Fibroblast of gingiva (primary cell): ENCODE measurements at regions not wholly inside any gene's neighbourhood (a gene's known extent, or its start where the extent isn't known, plus 50 kb on each side); places are given as distances from the start of the nearest gene placed in this dataset.
A peak's percentile ranks its signal among the peaks of the same experiment; 100 is the strongest.

Source experiments
- DNase-seq: peaks from one replicate; pipeline ENCODE4 v3.0.0-alpha.2; 2011; ENCODE audit warnings: low read depth

DNA sequence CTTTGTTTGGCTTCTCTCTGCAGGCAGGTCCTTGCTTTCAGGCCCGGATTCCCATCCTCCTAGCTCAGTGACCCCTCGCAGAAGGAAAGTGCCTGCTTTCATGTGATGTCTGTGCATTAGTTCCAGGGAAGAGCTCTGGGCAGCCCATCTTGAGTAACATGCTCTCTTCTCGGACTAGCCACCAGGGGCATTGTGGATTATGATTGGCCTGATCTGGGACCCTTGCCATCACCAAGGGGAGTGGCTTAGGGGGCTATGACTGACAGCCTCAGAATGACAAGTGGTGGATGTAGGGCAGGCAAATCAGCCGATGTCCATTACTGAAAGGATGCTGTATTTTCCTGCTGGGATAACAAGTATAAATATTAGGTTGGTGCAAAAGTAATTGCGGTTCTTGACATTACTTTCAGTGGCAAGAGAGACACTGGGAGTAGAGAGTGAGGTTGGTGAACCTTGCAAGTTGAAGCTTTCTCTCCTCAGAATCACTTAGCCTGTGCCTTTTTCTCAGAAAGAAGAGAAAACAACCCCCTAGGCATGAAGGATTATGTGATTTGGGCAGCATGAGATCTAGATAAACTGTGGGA lies 71.5 kb upstream of the MPHOSPH6 start:
- DNase-seq, result no peak

DNA sequence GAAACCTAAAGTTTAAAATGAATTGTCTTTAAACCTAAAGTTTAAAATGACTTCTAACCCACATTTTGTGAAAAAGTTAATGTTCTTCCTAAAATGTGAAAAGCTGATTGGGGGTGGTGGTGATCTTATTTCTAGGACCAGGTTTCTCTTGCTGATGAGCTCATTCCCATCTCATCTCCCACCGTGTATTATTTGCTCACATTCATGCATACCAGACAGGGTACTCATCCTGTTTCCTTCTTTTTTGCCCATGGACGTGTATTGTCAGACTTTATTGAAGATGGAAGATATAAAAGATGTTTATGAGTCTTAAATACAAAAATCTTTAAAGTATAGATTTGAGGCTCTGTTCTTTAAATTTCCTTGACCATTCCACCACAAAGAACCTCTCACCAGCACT lies 70.1 kb upstream of the MPHOSPH6 start:
- no peak for DNase-seq

DNA sequence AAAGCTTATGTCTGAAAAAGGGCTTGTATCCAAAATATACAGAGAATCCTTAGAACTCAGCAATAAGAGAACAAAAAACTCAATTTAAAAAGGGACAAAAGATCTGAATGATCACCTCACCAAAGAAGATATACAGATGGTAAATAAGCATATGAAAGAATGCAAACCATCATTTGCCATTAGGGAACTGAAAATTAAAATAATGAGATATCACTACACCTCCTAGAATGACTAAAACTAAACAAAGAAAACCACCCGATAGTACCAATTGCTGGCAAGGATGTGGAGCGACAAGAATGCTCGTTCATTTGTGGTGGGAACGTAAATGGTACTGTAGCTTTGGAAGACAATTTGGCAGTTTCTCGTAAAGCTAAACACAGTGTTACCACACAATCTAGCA lies 66.9 kb upstream of the MPHOSPH6 start:
- DNase-seq, result no peak

DNA sequence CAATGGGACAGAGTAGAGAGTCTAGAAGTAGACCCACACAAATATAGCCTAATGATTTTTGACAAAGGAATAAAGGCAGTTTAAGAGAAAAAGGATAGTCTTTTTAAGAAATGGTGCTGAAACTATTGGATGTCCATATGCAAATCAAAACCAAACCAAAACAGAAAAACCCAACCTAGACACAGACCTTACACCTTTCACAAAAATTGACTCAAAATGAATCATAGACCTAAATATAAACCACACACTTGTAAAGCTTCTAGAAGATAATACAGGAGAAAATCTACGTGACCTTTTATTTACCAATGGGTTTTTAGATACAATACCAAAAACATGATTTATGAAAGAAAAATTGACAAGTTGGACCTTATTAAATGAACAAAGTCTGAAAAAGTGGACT lies 66.4 kb upstream of the MPHOSPH6 start:
- no peak for DNase-seq

DNA sequence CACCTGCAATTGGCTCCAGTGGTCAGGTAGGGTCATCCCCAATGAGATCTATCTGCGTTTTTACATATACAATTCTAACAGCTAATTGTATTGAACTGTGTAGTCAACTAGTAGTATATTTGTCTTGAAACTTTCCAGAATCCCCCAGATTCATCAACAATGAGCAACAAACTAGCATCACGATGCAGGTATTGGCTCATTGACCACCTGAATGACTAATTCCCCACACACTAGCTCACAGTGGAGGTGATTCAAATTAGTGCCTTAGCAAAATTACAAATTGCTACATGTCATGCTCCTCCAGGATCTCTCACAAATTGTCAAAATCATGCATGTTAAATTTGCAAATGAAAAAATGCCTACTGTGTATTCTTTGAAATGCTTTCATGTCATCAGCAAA lies 62.8 kb upstream of the MPHOSPH6 start:
- DNase-seq, result no peak

DNA sequence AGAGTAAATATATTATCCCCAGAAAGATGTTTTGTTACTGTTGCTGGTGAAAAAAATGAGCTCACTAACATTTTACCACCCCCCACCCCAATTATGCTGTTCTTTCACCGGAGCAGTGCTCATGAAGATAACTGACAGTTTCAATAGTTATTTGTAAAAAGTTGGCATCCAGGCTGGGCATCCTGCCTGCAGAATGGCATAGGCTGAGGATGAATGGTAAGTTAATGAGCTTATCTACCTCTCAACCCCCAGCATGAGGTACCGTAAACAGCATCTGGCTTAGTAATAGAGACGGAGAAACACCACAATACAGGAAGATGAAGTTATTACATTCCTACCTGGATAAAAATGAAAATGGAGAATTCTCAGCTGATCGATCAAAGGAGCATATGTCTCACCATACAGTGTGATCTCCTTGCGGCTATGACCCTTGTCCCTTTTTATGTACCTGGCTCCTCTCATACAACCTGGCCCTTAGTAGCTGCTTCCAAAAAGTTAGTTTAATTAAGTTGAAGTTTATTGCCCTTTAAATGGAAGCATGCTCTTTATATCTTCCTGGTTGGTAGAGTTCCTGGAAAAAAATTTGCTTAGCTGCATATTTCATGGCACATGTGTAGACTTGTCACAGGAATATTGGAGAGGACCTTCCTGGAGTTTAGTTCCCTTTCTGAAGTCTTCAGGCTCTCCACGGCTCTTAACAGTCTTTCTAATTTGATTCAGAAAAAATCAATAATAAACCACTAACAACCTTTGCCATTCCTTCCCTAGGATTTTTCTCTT lies 61.2 kb upstream of the MPHOSPH6 start:
- no peak for DNase-seq

DNA sequence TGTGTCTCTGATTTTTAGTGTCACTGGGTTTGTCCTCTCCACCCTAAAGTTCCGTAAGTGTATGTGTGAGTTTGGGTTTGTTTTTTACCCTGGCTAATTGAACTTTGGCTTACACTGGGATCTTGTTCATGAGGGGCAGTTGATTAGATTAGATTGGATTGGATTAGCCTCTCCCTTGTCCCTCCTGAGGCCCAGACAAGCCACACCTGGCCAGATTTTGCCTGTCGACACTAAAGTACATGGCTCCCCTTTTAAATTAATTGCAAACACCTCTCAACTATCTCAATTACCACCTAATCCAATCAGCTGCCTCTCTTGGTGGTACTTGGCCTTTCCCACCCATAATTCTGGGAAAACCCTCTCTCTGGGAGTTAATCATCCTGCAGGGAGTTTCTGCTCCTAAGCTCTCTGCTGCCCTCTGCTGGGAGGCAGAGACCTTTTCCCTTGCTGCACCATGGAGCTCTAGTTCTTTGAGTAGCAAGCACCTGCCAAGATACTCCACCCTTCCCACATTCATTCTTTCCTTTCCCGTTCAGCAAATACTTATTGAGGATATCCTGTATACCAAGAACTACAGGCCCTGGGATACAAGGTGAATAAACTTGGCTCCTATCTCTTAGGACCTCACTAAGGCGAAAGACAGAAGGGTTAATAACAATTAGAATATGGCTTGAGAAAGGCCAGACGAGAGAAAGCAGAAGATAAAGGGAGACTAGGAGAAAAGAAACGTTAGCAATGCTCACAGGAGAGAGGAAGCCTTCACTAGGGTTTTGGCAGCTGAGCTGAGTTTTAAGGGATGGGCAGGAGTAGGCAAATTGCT lies 60.0 kb upstream of the MPHOSPH6 start:
- DNase-seq, result peak; percentile 56

DNA sequence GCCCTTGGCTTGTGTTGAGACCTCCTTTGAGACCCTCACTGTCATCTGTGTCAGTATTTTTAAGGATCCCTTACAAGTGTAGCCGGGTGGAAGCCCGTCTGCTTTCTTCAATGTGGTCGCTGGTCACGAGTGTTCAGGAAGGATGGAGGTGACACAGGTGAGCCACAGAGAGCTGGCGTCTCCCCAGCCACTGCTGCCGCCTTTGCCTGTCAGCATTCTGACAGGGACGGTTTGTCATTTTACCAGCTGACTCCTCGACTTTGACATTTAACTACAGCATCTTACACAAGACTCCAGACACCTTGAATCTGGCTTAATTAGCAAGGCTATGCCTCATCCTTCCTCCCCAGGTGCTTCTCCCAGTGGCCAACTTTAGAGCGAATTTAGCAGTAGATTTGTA lies 56.3 kb upstream of the MPHOSPH6 start:
- no peak for DNase-seq

DNA sequence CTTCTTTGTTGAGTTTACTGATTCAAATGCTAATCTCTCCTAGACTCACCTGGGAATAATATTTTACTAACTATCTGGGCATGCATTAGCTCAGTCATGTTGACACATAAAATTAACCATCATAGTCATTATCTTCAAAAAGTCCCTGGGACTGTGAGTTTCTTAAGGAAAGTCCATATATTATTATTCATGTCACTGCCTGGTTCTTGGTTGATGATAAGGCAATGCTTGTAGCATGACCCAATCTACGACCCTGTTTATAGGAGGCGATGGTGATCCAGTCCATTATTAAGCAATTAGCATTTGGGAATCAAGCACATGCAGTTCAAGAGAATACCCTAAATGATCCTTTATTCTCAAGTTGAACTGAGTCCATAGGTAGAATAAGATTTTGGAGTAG lies 54.8 kb upstream of the MPHOSPH6 start:
- no peak for DNase-seq

DNA sequence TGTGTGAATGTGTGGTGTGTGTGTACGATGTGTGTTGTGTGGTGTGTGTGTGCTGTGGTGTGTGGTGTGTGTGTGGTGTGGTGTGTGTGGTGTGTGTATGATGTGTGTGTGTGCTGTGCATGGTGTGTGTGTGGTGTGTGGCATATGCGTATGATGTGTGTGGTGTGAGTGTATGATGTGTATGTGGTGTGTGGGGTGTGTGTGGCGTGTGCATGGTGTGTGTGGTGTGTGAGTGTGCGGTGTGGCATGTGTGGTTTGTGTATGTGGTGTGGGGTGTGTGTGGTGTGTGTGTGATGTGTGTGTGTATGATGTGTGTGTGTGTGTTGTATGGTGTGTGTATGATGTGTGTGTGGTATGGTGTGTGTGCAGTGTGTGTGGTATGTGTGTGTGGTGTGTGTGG lies 50.5 kb upstream of the MPHOSPH6 start:
- no peak for DNase-seq
